Prostate gland (tissue), 2 donors: ENCODE measurements at regions not wholly inside any gene's neighbourhood (a gene's known extent, or its start where the extent isn't known, plus 50 kb on each side); places are given as distances from the start of the nearest gene placed in this dataset.

ENCODE experiments used
- CTCF ChIP-seq, 4 experiments: fragments of 200-600 bp in 2 of 4; fragments of 450-650 bp in 2 of 4; sonication (generic) in 2 of 4; IDR thresholded peaks; 1 replicate in 3 of 4; 2 replicates in 1 of 4; pipeline ENCODE4 v1.5.1; 2016 to 2019; ENCODE audit warnings: antibody characterized with exemption in 4 of 4, mild to moderate bottlenecking in 2 of 4, moderate library complexity in 2 of 4
- POLR2AphosphoS5 ChIP-seq: sonication (generic); formaldehyde crosslinking; IDR thresholded peaks from one replicate; pipeline ENCODE4 v1.6.1; 2017; ENCODE audit warnings: antibody characterized with exemption

GRCh38 chr14:34107441-34107840, 156.6 kb upstream of the EGLN3 start:
- TF ChIP-seq CTCF (IDR thresholded peaks at IDR 0.05), result no peak
- no peak for TF ChIP-seq POLR2AphosphoS5
